COLO829 (cell line): ENCODE measurements at regions not wholly inside any gene's neighbourhood (a gene's known extent, or its start where the extent isn't known, plus 50 kb on each side); places are given as distances from the start of the nearest gene placed in this dataset.
"Not testable (repeated sequence)": the region's sequence is repeated elsewhere in the genome, so short reads cannot be mapped to it uniquely, and the experiment has no call there.

Source experiments
- DNase-seq: peaks from one replicate; pipeline ENCODE4 v3.0.0; 2012; ENCODE audit warnings: low spot score

GRCh38 chr6:167408235-167408869 is 83.5 kb downstream of the TTLL2 start:
- DNase-seq, result no peak

DNA sequence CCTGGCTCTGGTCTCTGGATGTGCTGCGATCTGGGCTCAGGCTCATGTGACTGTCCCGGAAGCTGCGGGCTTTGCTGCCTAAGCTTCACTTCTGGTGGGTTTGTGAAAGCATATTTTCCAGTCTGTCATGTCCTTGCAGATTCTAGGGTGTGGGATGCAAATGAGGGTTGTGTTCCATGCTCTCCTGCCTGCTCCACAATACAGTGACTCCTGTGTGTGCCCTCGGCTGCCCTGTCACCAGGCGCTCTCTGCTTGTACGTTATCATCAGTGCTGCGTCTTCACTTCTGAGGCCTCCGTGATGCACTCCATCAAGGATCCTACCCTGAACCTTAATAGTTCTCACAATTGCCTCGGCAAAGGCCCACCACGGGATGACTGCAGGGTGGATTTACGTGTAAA is 84.2 kb downstream of the TTLL2 start:
- no peak for DNase-seq

- no peak for DNase-seq
Measured at GRCh38 chr6:167409694-167410093, 84.8 kb downstream of the TTLL2 start.

- no peak for DNase-seq
Measured at GRCh38 chr6:167410462-167410861, 85.6 kb downstream of the TTLL2 start.

DNA sequence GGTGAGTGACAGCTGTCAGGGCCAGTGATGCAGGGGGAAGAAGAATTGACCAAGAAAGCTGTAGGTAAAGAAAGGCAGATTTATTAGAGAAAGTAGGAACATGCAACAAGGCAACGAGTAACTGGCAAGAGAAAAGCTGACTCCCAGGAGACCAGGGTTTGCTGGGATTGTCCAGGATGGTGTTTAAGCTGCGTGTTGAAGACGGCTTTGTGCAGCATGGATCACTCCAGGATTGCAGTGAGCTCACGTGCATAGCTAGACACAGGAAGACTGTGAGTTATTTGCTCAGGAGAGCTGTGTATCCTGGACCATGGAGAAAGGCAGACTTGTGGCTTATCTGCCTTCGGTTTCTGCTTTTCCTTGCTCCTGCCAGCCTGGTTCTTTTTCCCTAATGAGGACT is 87.6 kb downstream of the TTLL2 start:
- DNase-seq, result no peak

GRCh38 chr6:167415441-167415961 is 90.6 kb downstream of the TTLL2 start:
- no peak for DNase-seq

DNA sequence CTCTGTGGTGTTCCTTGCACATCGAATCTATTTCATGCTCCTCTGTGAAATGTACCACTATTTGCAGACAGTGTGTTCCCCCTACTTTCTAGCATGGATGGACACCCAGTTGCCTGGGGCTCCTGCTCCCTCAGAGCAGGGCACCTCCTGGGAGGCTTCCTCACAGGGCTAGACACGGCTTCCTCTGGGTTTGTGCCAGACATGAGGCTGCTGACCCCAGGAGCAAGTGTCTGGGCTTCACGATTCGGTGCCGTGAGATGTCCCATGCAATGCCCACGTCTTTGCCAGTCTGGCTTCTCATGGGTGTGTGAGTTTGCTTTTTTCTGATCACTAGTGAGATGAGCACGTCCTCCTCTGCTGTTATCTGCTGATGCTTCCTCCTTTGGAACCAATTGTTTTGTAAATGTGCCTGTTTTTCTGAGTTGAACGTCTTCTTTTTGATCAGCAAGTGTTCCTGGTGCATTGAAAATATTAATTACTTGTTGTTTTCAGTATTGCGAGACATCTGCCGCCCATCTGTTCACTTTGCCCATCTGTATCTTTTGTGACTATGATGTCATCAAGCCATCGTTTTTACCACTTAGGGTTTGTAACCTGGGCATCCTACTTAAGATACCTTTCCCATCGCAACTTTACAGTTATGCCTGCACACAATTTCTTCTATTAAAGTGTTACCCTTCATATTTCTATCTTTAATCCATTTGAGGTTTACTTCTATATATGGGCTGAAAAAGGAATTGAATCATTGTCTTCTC is 92.0 kb downstream of the TTLL2 start:
- DNase-seq, result no peak

GRCh38 chr6:167420177-167420576 is 95.3 kb downstream of the TTLL2 start:
- no peak for DNase-seq

GRCh38 chr6:167420858-167421766 is 96.2 kb downstream of the TTLL2 start:
- no peak for DNase-seq

- DNase-seq, result not testable (repeated sequence)
Measured at GRCh38 chr6:167421944-167422343, 97.1 kb downstream of the TTLL2 start.

DNA sequence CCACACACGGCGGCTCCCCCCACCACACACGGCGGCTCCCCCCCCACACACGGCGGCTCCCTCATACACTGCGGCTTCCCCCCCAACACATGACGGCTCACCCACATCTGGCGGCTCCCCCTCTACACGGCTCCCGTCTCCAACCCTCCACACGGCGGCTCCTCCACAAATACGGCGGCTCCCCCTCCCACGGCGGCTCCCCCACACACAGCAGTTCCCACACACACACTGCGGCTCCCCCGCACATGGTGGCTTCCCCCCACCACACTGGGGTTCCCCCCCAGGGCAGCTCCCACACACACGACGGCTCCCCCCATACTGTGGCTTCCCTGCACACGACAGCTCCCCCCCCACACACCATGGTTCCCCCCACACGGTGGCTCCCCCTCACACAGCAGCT is 98.0 kb downstream of the TTLL2 start:
- DNase-seq, result no peak

DNA sequence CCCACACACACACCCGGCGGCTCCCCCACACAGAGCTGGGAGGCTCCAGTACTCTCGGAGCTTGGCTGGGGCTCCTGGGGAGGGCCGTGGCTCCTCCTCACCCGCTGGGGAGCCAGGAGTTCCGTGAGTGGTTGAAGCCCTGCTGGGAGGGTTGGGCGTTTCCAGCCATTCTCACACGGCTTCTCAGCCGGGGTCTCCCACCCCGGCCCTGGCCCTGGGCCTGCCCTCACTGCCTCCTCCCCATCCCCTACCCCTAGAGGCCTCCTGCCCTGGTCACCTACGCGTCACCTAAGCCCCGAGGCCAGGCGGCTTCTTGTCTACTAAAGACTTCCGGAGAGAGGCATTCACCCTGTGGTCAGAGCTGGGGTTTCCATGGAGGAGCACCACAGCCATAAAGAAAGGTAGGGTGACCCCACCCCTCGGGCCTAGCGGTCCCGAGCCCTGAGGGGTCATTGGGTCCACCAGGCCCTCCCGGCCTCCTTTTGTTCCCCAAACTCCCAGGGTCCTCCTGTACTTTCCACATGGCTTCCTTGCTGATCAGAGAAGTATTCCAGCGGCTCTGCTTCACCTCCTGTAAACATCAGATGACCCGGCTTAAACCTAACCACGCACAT is 99.3 kb downstream of the TTLL2 start:
- DNase-seq, result no peak

GRCh38 chr6:167424700-167425099 is 99.8 kb downstream of the TTLL2 start:
- no peak for DNase-seq

DNA sequence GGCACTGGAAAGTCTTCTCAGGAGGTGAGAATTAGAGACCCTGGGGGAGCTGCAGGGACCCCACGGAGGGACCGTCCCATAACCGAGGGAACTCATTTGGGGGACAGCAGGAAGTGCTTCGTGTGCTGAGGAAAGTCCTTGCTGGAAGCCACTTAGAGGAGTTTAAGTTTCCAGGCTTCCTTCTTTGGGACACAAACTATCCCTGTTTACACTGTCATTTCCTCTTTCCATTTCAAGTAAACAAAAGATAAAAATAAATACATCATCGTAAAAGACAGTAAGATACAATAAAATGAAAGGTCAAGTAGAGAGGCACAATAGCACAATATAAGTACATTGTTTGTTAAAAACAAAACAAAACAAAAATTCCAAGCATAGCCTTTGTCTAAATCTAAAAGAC is 101.2 kb downstream of the TTLL2 start:
- DNase-seq, result no peak

GRCh38 chr6:167426651-167427050 is 101.8 kb downstream of the TTLL2 start:
- DNase-seq, result no peak

DNA sequence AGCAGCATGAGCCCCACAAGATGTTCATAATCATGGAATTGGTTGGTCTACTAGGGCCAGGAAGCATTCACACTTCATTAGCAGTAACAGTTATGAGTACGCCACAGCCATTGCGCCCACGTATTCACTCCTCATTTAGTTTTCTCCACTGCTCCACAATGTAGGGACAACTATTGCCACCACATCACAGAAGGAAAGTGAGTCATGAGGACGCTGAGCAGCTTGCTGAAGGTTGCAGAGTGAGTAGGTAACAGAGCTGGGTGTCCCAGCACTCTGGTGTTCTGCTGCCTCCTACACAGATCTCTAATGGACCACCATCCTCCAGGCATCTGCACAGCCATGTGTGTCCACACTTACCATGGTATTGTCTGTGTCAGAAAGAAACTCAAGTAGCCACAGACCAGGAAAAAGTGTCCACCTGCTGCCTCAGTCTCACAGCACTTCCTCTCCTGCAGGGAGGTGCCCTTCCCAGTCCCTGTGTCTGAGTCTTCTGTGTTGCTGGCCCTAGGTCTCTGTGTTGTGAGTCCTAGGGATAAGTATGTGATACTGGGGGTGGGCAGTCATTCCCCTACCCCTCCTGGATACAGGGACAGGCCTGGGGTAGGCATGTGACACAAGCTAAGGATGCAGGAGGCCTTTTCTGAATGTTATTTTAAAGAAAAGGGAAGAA is 103.9 kb downstream of the TTLL2 start:
- no peak for DNase-seq

- no peak for DNase-seq
Measured at GRCh38 chr6:167429353-167429752, 104.5 kb downstream of the TTLL2 start.

- no peak for DNase-seq
Measured at GRCh38 chr6:167435209-167435728, 110.4 kb downstream of the TTLL2 start.

- DNase-seq, result no peak
Measured at GRCh38 chr6:167437888-167438484, 113.1 kb downstream of the TTLL2 start.

GRCh38 chr6:167441715-167442206 is 116.9 kb downstream of the TTLL2 start:
- DNase-seq, result no peak

DNA sequence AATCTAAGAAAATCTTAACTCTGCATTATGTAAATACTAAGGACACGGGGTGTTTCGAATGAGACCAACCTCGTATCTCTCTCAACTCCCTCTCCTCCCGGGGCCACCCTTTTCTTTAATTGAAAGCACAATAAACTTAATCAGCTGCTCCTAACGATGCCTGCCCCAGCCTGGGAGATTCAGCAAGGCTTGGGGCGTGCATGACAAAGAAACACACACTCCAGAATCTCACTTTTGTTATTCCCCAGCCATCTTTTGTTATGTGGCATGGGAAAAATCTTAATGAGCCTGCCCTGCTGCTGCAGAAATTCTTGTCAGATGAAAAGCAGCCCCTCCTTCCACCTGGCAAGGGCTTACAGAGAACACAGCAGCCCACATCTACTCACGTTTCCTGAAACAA is 117.4 kb downstream of the TTLL2 start:
- DNase-seq, result no peak
